Neural cell (in vitro differentiated cells): ENCODE measurements at regions not wholly inside any gene's neighbourhood (a gene's known extent, or its start where the extent isn't known, plus 50 kb on each side); places are given as distances from the start of the nearest gene placed in this dataset.

Source experiments
- H2AFZ ChIP-seq: fragments of 200-600, 300-800 bp; sonication (generic), shearing (Covaris generic); 2 replicates; pipeline ENCODE4 v1.6.0; 2014; ENCODE audit warnings: low read depth, mild to moderate bottlenecking, antibody characterized with exemption, low read length, moderate library complexity
- H3F3A ChIP-seq: fragments of 200-600 bp; shearing (Covaris generic); 2 replicates; pipeline ENCODE4 v1.6.1; 2016; ENCODE audit warnings: mild to moderate bottlenecking, moderate library complexity, mixed read lengths, antibody characterized with exemption, low read length; ENCODE audit not compliant: insufficient read depth, poor library complexity, severe bottlenecking
- H3K27ac ChIP-seq: fragments of 200-600, 300-800 bp; sonication (generic), shearing (Covaris generic); 2 replicates; pipeline ENCODE4 v1.5.1; 2014; ENCODE audit warnings: mild to moderate bottlenecking, low read length, moderate library complexity
- H3K27me3 ChIP-seq: fragments of 300-800, 200-600 bp; sonication (generic), shearing (Covaris generic); 2 replicates; pipeline ENCODE4 v1.6.0; 2014; ENCODE audit warnings: mild to moderate bottlenecking, low read depth, low read length, moderate library complexity; ENCODE audit not compliant: insufficient read depth
- H3K36me3 ChIP-seq: fragments of 300-800, 200-600 bp; sonication (generic), shearing (Covaris generic); 2 replicates; pipeline ENCODE4 v1.5.1; 2014; ENCODE audit warnings: mild to moderate bottlenecking, antibody characterized with exemption, low read length, moderate library complexity; ENCODE audit not compliant: insufficient read depth
- H3K4me2 ChIP-seq: fragments of 300-800, 200-600 bp; sonication (generic), shearing (Covaris generic); 2 replicates; pipeline ENCODE4 v1.6.0; 2014; ENCODE audit warnings: mild to moderate bottlenecking, low read length
- H3K4me3 ChIP-seq: fragments of 300-800, 200-600 bp; sonication (generic), shearing (Covaris generic); 2 replicates; pipeline ENCODE4 v1.5.1; 2014; ENCODE audit warnings: mild to moderate bottlenecking, low read length, moderate library complexity
- H3K79me2 ChIP-seq: fragments of 200-600 bp; shearing (Covaris generic); replicated peaks from 2 replicates; pipeline ENCODE4 v1.6.0; 2014; ENCODE audit warnings: mild to moderate bottlenecking, low read length, moderate library complexity; ENCODE audit not compliant: insufficient read depth
- H3K9ac ChIP-seq: fragments of 300-800, 200-600 bp; sonication (generic), shearing (Covaris generic); 2 replicates; pipeline ENCODE4 v1.6.1; 2016; ENCODE audit warnings: mild to moderate bottlenecking, low read length, mixed read lengths
- H3K9me2 ChIP-seq: fragments of 200-600 bp; shearing (Covaris generic); 2 replicates; pipeline ENCODE4 v1.6.1; 2016; ENCODE audit warnings: mild to moderate bottlenecking, low read length, mixed read lengths; ENCODE audit not compliant: insufficient read depth
- H3K9me3 ChIP-seq: fragments of 200-600, 300-800 bp; sonication (generic), shearing (Covaris generic); 2 replicates; pipeline ENCODE4 v1.6.1; 2016; ENCODE audit warnings: mild to moderate bottlenecking, mixed run types, low read length, moderate library complexity, mixed read lengths
- H4K20me1 ChIP-seq: fragments of 200-600 bp; shearing (Covaris generic); 2 replicates; pipeline ENCODE4 v1.6.1; 2016; ENCODE audit warnings: mild to moderate bottlenecking, mixed run types; ENCODE audit not compliant: insufficient read depth
- CTCF ChIP-seq: fragments of 450-650 bp; IDR thresholded peaks from 2 replicates; pipeline ENCODE4 v1.5.1; 2014; ENCODE audit warnings: antibody characterized with exemption, mild to moderate bottlenecking, moderate library complexity; ENCODE audit not compliant: poor library complexity, severe bottlenecking
- EP300 ChIP-seq: fragments of 450-650 bp; conservative IDR thresholded peaks from 2 replicates; pipeline ENCODE4 v1.6.1; 2014; ENCODE audit warnings: antibody characterized with exemption, mild to moderate bottlenecking, moderate library complexity; ENCODE audit not compliant: poor library complexity, severe bottlenecking
- EZH2 ChIP-seq: fragments of 200-600, 300-800 bp; shearing (Covaris generic), sonication (generic); IDR thresholded peaks from 2 replicates; pipeline ENCODE4 v1.6.1; 2014; ENCODE audit warnings: antibody characterized with exemption, low read length, borderline replicate concordance, mild to moderate bottlenecking; ENCODE audit not compliant: insufficient read depth, poor library complexity, severe bottlenecking
- MXI1 ChIP-seq: fragments of 450-650 bp; conservative IDR thresholded peaks from 2 replicates; pipeline ENCODE4 v1.6.1; 2014; ENCODE audit warnings: antibody characterized with exemption, mild to moderate bottlenecking; ENCODE audit not compliant: poor library complexity, severe bottlenecking
- POLR2AphosphoS5 ChIP-seq: IDR thresholded peaks from 2 replicates; pipeline ENCODE4 v1.6.1; 2012
- RAD21 ChIP-seq: fragments of 450-650 bp; conservative IDR thresholded peaks from 2 replicates; pipeline ENCODE4 v1.6.1; 2014; ENCODE audit warnings: antibody characterized with exemption, mild to moderate bottlenecking, moderate library complexity
- REST ChIP-seq: IDR thresholded peaks from 2 replicates; pipeline ENCODE4 v1.6.1; 2012; ENCODE audit warnings: borderline replicate concordance
- SMC3 ChIP-seq: fragments of 450-650 bp; conservative IDR thresholded peaks from 2 replicates; pipeline ENCODE4 v1.6.1; 2014; ENCODE audit warnings: antibody characterized with exemption, mild to moderate bottlenecking, moderate library complexity; ENCODE audit not compliant: poor library complexity
- TAF1 ChIP-seq: IDR thresholded peaks from 2 replicates; pipeline ENCODE4 v1.6.1; 2012; ENCODE audit warnings: low read depth

- Histone ChIP-seq H3K79me2 (no peaks in the 10 kb centered on the region), H3F3A (no peaks in the 10 kb centered on the region), H3K9me2 (no peaks in the 10 kb centered on the region), H3K9ac (no peak overlapping the region), H3K9me3 (no peaks in the 10 kb centered on the region), H3K4me2 (no peak overlapping the region), H3K27ac (no peak overlapping the region), H3K4me3 (no peak overlapping the region), H3K36me3 (no peaks in the 10 kb centered on the region), H4K20me1 (no peaks in the 10 kb centered on the region), H2AFZ (no peak overlapping the region), H3K27me3 (no peaks in the 10 kb centered on the region)
- no peak for TF ChIP-seq MXI1
- no peak for TF ChIP-seq CTCF
- no peak for TF ChIP-seq POLR2AphosphoS5
- TF ChIP-seq REST: no peak
- no peak for TF ChIP-seq EZH2
- no peak for TF ChIP-seq RAD21
- TF ChIP-seq SMC3: no peak
Measured at GRCh38 chr4:127540497-127541025, 92.2 kb upstream of the INTU start.

GRCh38 chr4:127545271-127545670 is 87.5 kb upstream of the INTU start:
- H4K20me1 ChIP-seq: no peaks in the 10 kb centered on the region
- no peak overlapping the region for H2AFZ ChIP-seq
- TF ChIP-seq CTCF: no peak
- no peak for TF ChIP-seq POLR2AphosphoS5
- TF ChIP-seq TAF1: no peak
- no peak for TF ChIP-seq MXI1
- TF ChIP-seq EZH2: no peak
- no peak for TF ChIP-seq SMC3
- no peak for TF ChIP-seq RAD21
- no peak for TF ChIP-seq EP300
- H3K36me3 ChIP-seq: no peaks in the 10 kb centered on the region
- no peaks in the 10 kb centered on the region for H3K9me2 ChIP-seq
- H3F3A ChIP-seq: no peaks in the 10 kb centered on the region
- no peak overlapping the region for H3K9ac ChIP-seq
- no peak overlapping the region for H3K4me3 ChIP-seq
- no peak overlapping the region for H3K27ac ChIP-seq
- H3K27me3 ChIP-seq: no peaks in the 10 kb centered on the region
- H3K4me2 ChIP-seq: no peak overlapping the region
- no peaks in the 10 kb centered on the region for H3K79me2 ChIP-seq
- H3K9me3 ChIP-seq: no peaks in the 10 kb centered on the region
